H1 (cell line): ENCODE measurements at regions not wholly inside any gene's neighbourhood (a gene's known extent, or its start where the extent isn't known, plus 50 kb on each side); places are given as distances from the start of the nearest gene placed in this dataset.

Experiments used
- CTCF ChIA-PET: fragments of 300-600 bp; sonication (Branson Sonifier 250); formaldehyde crosslinking; loops from one replicate; lab custom pipeline; 2021; ENCODE audit not compliant: partially characterized antibody; lab: Charles Lee
- POLR2A ChIA-PET: fragments of 300-600 bp; sonication (Branson Sonifier 250); formaldehyde crosslinking; loops from one replicate; lab custom pipeline; 2021; ENCODE audit warnings: inconsistent platforms; ENCODE audit not compliant: partially characterized antibody; lab: Charles Lee
- DNase-seq, 2 experiments: peaks; one replicate each; pipeline versions ENCODE4 v3.0.0 to v3.0.0-alpha.2; 2010 to 2022; ENCODE audit warnings: low spot score in 2 of 2, low read depth in 1 of 2, mixed read lengths in 1 of 2
- FAIRE-seq: peaks from 2 replicates; lab custom pipeline; 2011; peaks lifted over from hg19 to GRCh38; lab: Jason Lieb, UNC
- H2AFZ ChIP-seq: 2 replicates; pipeline ENCODE4 v1.8.1; 2012; ENCODE audit warnings: low read length, inconsistent platforms
- H2AK5ac ChIP-seq: 2 replicates; pipeline ENCODE4 v1.6.1; 2013; ENCODE audit warnings: low read depth, low read length
- H2BK120ac ChIP-seq: replicated peaks from 2 replicates; pipeline ENCODE3; 2013; ENCODE audit warnings: low read depth, low read length, inconsistent platforms
- H2BK12ac ChIP-seq: 2 replicates; pipeline ENCODE4 v1.6.1; 2013; ENCODE audit warnings: low read depth, low read length
- H2BK15ac ChIP-seq: 2 replicates; pipeline ENCODE4 v1.6.1; 2013; ENCODE audit warnings: low read length
- H2BK20ac ChIP-seq: 2 replicates; pipeline ENCODE4 v1.6.1; 2013; ENCODE audit warnings: low read length
- H2BK5ac ChIP-seq: 2 replicates; pipeline ENCODE4 v1.6.1; 2013; ENCODE audit warnings: low read depth, low read length
- H3K14ac ChIP-seq: 2 replicates; pipeline ENCODE4 v1.6.1; 2013; ENCODE audit warnings: inconsistent platforms; ENCODE audit not compliant: insufficient read length
- H3K18ac ChIP-seq: 2 replicates; pipeline ENCODE4 v1.6.1; 2013; ENCODE audit warnings: low read length; ENCODE audit errors: extremely low read depth
- H3K23ac ChIP-seq: 2 replicates; pipeline ENCODE4 v1.6.1; 2013; ENCODE audit warnings: inconsistent platforms; ENCODE audit not compliant: insufficient read length
- H3K23me2 ChIP-seq: 2 replicates; pipeline ENCODE4 v1.6.1; 2013; ENCODE audit warnings: low read depth, low read length
- H3K27ac ChIP-seq: 2 replicates; pipeline ENCODE4 v1.6.1; 2011; ENCODE audit warnings: low read depth, low read length, inconsistent platforms
- H3K27me3 ChIP-seq, 4 experiments: replicated peaks in 1 of 4; 1 replicate in 1 of 4; 2 replicates in 3 of 4; pipeline versions ENCODE4 v1.6.1 to v1.8.1; 2011 to 2013; ENCODE audit warnings: low read length in 3 of 4, mild to moderate bottlenecking in 3 of 4, inconsistent platforms in 2 of 4, mixed read lengths in 2 of 4, moderate library complexity in 1 of 4; ENCODE audit not compliant: control insufficient read depth in 3 of 4, insufficient read depth in 3 of 4; ENCODE audit errors: extremely low read depth in 1 of 4
- H3K36me3 ChIP-seq, 4 experiments: 2 replicates each; pipeline versions ENCODE4 v1.6.1 to v1.8.1; 2011 to 2013; ENCODE audit warnings: mild to moderate bottlenecking in 4 of 4, low read length in 3 of 4, moderate library complexity in 2 of 4, control low read depth in 1 of 4, inconsistent platforms in 1 of 4; ENCODE audit not compliant: insufficient read depth in 4 of 4, control insufficient read depth in 2 of 4
- H3K4ac ChIP-seq: replicated peaks from 2 replicates; pipeline ENCODE3; 2013; ENCODE audit warnings: low read length, low read depth, mixed read lengths, inconsistent platforms; ENCODE audit not compliant: insufficient read length
- H3K4me1 ChIP-seq, 4 experiments: replicated peaks in 1 of 4; 1 replicate in 1 of 4; 2 replicates in 3 of 4; pipeline versions ENCODE4 v1.6.1 to v1.8.1; 2011 to 2013; ENCODE audit warnings: low read length in 3 of 4, inconsistent platforms in 2 of 4, mixed read lengths in 1 of 4; ENCODE audit not compliant: insufficient read depth in 4 of 4, control insufficient read depth in 3 of 4
- H3K4me2 ChIP-seq, 2 experiments: 2 replicates each; pipeline versions ENCODE4 v1.6.1 to v1.8.1; 2011 to 2013; ENCODE audit warnings: low read depth in 2 of 2, low read length in 2 of 2, control low read depth in 1 of 2, inconsistent platforms in 1 of 2, mild to moderate bottlenecking in 1 of 2; ENCODE audit not compliant: insufficient read depth in 1 of 2
- H3K4me3 ChIP-seq, 4 experiments: fragments of 200-600, 300-600 bp in 1 of 4; sonication (generic), shearing (Covaris generic), sonication (Bioruptor Twin) in 1 of 4; 2 replicates each; pipeline versions ENCODE4 v1.5.1 to v1.8.1; 2011 to 2016; ENCODE audit warnings: low read length in 4 of 4, low read depth in 3 of 4, control low read depth in 2 of 4, inconsistent platforms in 2 of 4, mild to moderate bottlenecking in 2 of 4, mixed read lengths in 1 of 4, moderate library complexity in 1 of 4; ENCODE audit not compliant: insufficient read depth in 2 of 4; ENCODE audit errors: extremely low read depth in 1 of 4
- H3K56ac ChIP-seq: replicated peaks from 2 replicates; pipeline ENCODE3; 2013; ENCODE audit warnings: low read depth, mild to moderate bottlenecking, mixed read lengths, low read length, inconsistent platforms; ENCODE audit not compliant: insufficient read length
- H3K79me1 ChIP-seq: 2 replicates; pipeline ENCODE4 v1.6.1; 2013; ENCODE audit warnings: low read depth, low read length, control low read depth
- H3K79me2 ChIP-seq, 2 experiments: 2 replicates each; pipeline versions ENCODE4 v1.6.1 to v1.8.1; 2012 to 2013; ENCODE audit warnings: low read length in 2 of 2, mild to moderate bottlenecking in 2 of 2, inconsistent platforms in 1 of 2; ENCODE audit not compliant: insufficient read depth in 2 of 2, control insufficient read depth in 1 of 2
- H3K9ac ChIP-seq, 4 experiments: replicated peaks in 1 of 4; 1 replicate in 1 of 4; 2 replicates in 3 of 4; pipeline versions ENCODE4 v1.6.1 to v1.8.1; 2011 to 2013; ENCODE audit warnings: low read depth in 3 of 4, low read length in 3 of 4, control low read depth in 2 of 4, mild to moderate bottlenecking in 2 of 4, moderate library complexity in 2 of 4, inconsistent platforms in 1 of 4; ENCODE audit errors: extremely low read depth in 1 of 4
- H3K9me3 ChIP-seq, 2 experiments: 2 replicates each; pipeline versions ENCODE4 v1.6.1 to v1.8.1; 2012 to 2013; ENCODE audit warnings: mild to moderate bottlenecking in 2 of 2, moderate library complexity in 2 of 2, control low read depth in 1 of 2, inconsistent platforms in 1 of 2, low read depth in 1 of 2, low read length in 1 of 2, mixed read lengths in 1 of 2; ENCODE audit not compliant: insufficient read depth in 2 of 2
- H4K20me1 ChIP-seq, 2 experiments: replicated peaks in 1 of 2; 2 replicates each; pipeline versions ENCODE3 to v1.8.1; 2011 to 2013; ENCODE audit warnings: inconsistent platforms in 2 of 2, low read length in 2 of 2, mild to moderate bottlenecking in 1 of 2; ENCODE audit not compliant: insufficient read depth in 2 of 2, control insufficient read depth in 1 of 2
- H4K5ac ChIP-seq: 2 replicates; pipeline ENCODE4 v1.6.1; 2013; ENCODE audit warnings: low read length, low read depth, mixed read lengths, inconsistent platforms; ENCODE audit not compliant: insufficient read length
- H4K8ac ChIP-seq: 2 replicates; pipeline ENCODE4 v1.8.0; 2013; ENCODE audit warnings: mild to moderate bottlenecking, moderate library complexity, low read length, inconsistent platforms; ENCODE audit not compliant: insufficient read depth; ENCODE audit errors: extremely low read depth
- H4K91ac ChIP-seq: replicated peaks from 2 replicates; pipeline ENCODE3; 2013; ENCODE audit warnings: low read length, mixed read lengths, inconsistent platforms; ENCODE audit not compliant: insufficient read length
- BACH1 ChIP-seq: IDR thresholded peaks from 2 replicates; pipeline ENCODE4 v1.6.1; 2012; ENCODE audit warnings: low read length, improper control_type of control experiment
- CHD2 ChIP-seq: IDR thresholded peaks from 2 replicates; pipeline ENCODE4 v1.6.1; 2012; ENCODE audit warnings: low read length, improper control_type of control experiment
- KDM4A ChIP-seq: IDR thresholded peaks from one replicate; pipeline ENCODE4 v1.7.1; 2012; ENCODE audit warnings: low read depth, mild to moderate bottlenecking, moderate library complexity, low read length, inconsistent platforms; ENCODE audit not compliant: severe bottlenecking
- POLR2A ChIP-seq, 2 experiments: IDR thresholded peaks; 1 replicate in 1 of 2; 2 replicates in 1 of 2; pipeline ENCODE4 v1.6.1; 2011; ENCODE audit warnings: low read depth in 2 of 2, low read length in 2 of 2, mild to moderate bottlenecking in 2 of 2; ENCODE audit errors: control extremely low read depth in 1 of 2
- RXRA ChIP-seq: IDR thresholded peaks from 2 replicates; pipeline ENCODE4 v1.6.1; 2011; ENCODE audit warnings: low read depth, mild to moderate bottlenecking, low read length, moderate library complexity; ENCODE audit not compliant: insufficient read depth
- SAP30 ChIP-seq: fragments of 300-600 bp; sonication (generic); IDR thresholded peaks from 2 replicates; pipeline ENCODE4 v1.7.1; 2012; ENCODE audit warnings: low read length, moderate library complexity, mild to moderate bottlenecking, inconsistent platforms; ENCODE audit not compliant: insufficient read depth, insufficient replicate concordance
- SIRT6 ChIP-seq: IDR thresholded peaks from one replicate; pipeline ENCODE4 v1.7.1; 2012; ENCODE audit warnings: low read length, inconsistent platforms
- SIX5 ChIP-seq: IDR thresholded peaks from 2 replicates; pipeline ENCODE4 v1.6.1; 2011; ENCODE audit warnings: mild to moderate bottlenecking, low read depth, low read length
- TCF12 ChIP-seq: IDR thresholded peaks from 2 replicates; pipeline ENCODE4 v1.6.1; 2011; ENCODE audit warnings: low read depth, mild to moderate bottlenecking, low read length
- TEAD4 ChIP-seq: IDR thresholded peaks from 2 replicates; pipeline ENCODE4 v1.6.1; 2012; ENCODE audit warnings: low read depth, low read length, inconsistent platforms, mixed read lengths
- YY1 ChIP-seq: IDR thresholded peaks from 2 replicates; pipeline ENCODE4 v1.6.1; 2011; ENCODE audit warnings: low read depth, mild to moderate bottlenecking, low read length
- WGBS, 2 experiments: shearing (Covaris generic) in 1 of 2; methylation state at CpG; one replicate each; pipeline versions ENCODE4 v1.1.6 to v1.1.7; 2013 to 2015; ENCODE audit warnings: low lambda C conversion rate in 2 of 2, mixed read lengths in 2 of 2, inconsistent platforms in 1 of 2, low coverage in 1 of 2, missing lambda C conversion rate in 1 of 2; ENCODE audit not compliant: insufficient replicate concordance in 2 of 2, insufficient coverage in 1 of 2, insufficient read length in 1 of 2; ENCODE audit errors: extremely low coverage in 1 of 2, missing lambda C conversion rate in 1 of 2; 5-methylcytosine and 5-hydroxymethylcytosine counted together
- TF ChIP-seq, protein P1 (sequence below), 3 experiments: IDR thresholded peaks; 1 replicate in 2 of 3; 2 replicates in 1 of 3; pipeline versions ENCODE4 v1.5.1 to v1.6.1; 2011; ENCODE audit warnings: low read length in 3 of 3, mild to moderate bottlenecking in 3 of 3, inconsistent platforms in 2 of 3, low read depth in 1 of 3, moderate library complexity in 1 of 3; ENCODE audit not compliant: insufficient read depth in 1 of 3; ENCODE audit errors: control extremely low read depth in 1 of 3

DNA sequence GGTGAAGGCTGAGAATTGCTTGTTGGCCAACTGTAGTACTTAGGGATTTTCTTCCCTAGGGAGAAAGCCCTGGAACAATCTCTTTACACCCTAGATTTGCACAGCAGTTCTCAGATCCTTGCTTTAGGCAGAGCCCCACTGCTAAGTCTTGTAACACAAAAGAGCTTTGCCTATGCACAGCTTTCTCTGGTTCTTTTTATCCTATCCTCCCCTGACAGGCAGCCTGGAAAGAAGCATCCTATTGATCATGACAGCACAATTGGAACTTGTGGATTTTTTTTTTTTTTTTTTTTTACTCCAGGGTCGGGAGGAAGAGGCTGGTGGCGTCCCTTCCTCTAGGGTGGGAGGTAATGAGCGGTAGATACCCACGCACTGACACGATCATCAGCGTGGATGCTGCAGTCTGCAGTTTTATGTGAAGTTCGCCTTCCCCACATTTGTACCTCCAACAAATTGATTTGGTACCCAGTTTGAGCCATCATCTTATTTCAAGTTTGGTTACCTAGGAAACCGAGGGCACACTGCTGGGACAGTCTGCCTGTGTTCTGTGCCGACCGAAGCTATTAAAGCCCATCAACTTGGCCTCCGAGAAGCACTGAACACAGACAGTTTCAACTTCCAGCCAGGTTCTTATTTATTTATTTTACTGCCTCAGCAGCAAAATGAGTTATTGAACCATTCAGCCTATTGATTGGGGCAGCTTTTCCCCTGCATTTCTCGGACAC lies 110.1 kb downstream of the NRN1 start:
- Histone ChIP-seq H3K27me3 (peaks cover 0 to 3% (median 1%) of the 10 kb centered on the region in 4 experiments; a peak in 2 of 7 replicates), H3K4me3 (no peak overlapping the region)
- no peak for TF ChIP-seq TEAD4
- no peak for TF ChIP-seq CHD2
- TF ChIP-seq POLR2A (IDR thresholded peaks at IDR 0.05; ENCODE audit: control extremely low read depth in 1 of 2, low read depth in 2 of 2, low read length in 2 of 2), result no peak
- no peak for TF ChIP-seq SIX5
- no peak for TF ChIP-seq TCF12
- no peak for TF ChIP-seq KDM4A
- no peak for TF ChIP-seq SAP30
- no peak for TF ChIP-seq BACH1
- no peak for TF ChIP-seq RXRA
- TF ChIP-seq, protein P1, sequence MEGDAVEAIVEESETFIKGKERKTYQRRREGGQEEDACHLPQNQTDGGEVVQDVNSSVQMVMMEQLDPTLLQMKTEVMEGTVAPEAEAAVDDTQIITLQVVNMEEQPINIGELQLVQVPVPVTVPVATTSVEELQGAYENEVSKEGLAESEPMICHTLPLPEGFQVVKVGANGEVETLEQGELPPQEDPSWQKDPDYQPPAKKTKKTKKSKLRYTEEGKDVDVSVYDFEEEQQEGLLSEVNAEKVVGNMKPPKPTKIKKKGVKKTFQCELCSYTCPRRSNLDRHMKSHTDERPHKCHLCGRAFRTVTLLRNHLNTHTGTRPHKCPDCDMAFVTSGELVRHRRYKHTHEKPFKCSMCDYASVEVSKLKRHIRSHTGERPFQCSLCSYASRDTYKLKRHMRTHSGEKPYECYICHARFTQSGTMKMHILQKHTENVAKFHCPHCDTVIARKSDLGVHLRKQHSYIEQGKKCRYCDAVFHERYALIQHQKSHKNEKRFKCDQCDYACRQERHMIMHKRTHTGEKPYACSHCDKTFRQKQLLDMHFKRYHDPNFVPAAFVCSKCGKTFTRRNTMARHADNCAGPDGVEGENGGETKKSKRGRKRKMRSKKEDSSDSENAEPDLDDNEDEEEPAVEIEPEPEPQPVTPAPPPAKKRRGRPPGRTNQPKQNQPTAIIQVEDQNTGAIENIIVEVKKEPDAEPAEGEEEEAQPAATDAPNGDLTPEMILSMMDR (IDR thresholded peaks at IDR 0.05; ENCODE audit: control extremely low read depth in 1 of 3, insufficient read depth in 1 of 3, low read depth in 1 of 3, low read length in 3 of 3), result no peak
- no peak for TF ChIP-seq YY1
- TF ChIP-seq SIRT6, result no peak

More for the DNA sequence above, 110.1 kb downstream of the NRN1 start:
- no peaks in the 10 kb centered on the region for H4K20me1 ChIP-seq
- 82% methylated on average over 12 of the region's 12 CpGs; no CpG with 5 or more reads in 1 of the 2 experiments for WGBS, 2 experiments
- no peaks in the 10 kb centered on the region for H3K36me3 ChIP-seq
- H4K8ac ChIP-seq, result no peak overlapping the region; the same call in 1 of the 2 replicates
- no peak overlapping the region for H2BK12ac ChIP-seq
- peaks cover 2 to 4% of the 10 kb centered on the region in 2 experiments; a peak in 2 of 4 replicates for H3K9me3 ChIP-seq
- no peak overlapping the region for H3K23ac ChIP-seq
- CTCF ChIA-PET, result interaction anchor here (0.6 to 1.0 kb wide), 2 partner anchors 79 to 195 kb away, joined by 3 read pairs; no protein-coding TSS in a partner anchor
- no peak overlapping the region for H2BK5ac ChIP-seq
- H2BK120ac ChIP-seq, result no peak overlapping the region
- no peak overlapping the region for H3K14ac ChIP-seq
- H3K79me1 ChIP-seq, result no peaks in the 10 kb centered on the region
- H2AFZ ChIP-seq, result no peak overlapping the region
- H3K4me1 ChIP-seq, result no peaks in the 10 kb centered on the region; a peak in 1 of 7 replicates
- no peak overlapping the region for H3K56ac ChIP-seq
- H4K5ac ChIP-seq, result no peak overlapping the region
- H3K9ac ChIP-seq, result no peak overlapping the region
- H2BK15ac ChIP-seq, result no peak overlapping the region
- POLR2A ChIA-PET, result no interaction called here
- H3K23me2 ChIP-seq, result no peaks in the 10 kb centered on the region
- H4K91ac ChIP-seq, result no peak overlapping the region
- no peak overlapping the region for H2AK5ac ChIP-seq
- no peak overlapping the region for H2BK20ac ChIP-seq
- no peaks in the 10 kb centered on the region; a peak in 1 of 4 replicates for H3K79me2 ChIP-seq
- no peak overlapping the region for H3K4ac ChIP-seq
- no peak overlapping the region for H3K18ac ChIP-seq
- DNase-seq (no peak), FAIRE-seq (no peak)
- no peak overlapping the region for H3K27ac ChIP-seq
- no peak overlapping the region for H3K4me2 ChIP-seq
